PC-9 (cell line): ENCODE measurements at regions not wholly inside any gene's neighbourhood (a gene's known extent, or its start where the extent isn't known, plus 50 kb on each side); places are given as distances from the start of the nearest gene placed in this dataset.
A peak's percentile ranks its signal among the peaks of the same experiment; 100 is the strongest.

ENCODE experiments used
- BruUV-seq: library from RNA; stranded (reverse); fragments of 400-500 nt; replicated peaks from 2 replicates; lab custom pipeline; 2021; lab: Mats Ljungman, UMichigan
- CTCF ChIA-PET: fragments of 300-600 bp; sonication (Branson Sonifier 250); formaldehyde crosslinking; loops from one replicate; lab custom pipeline; 2022; ENCODE audit warnings: antibody characterized with exemption; lab: Charles Lee
- POLR2A ChIA-PET: fragments of 300-600 bp; sonication (Branson Sonifier 250); formaldehyde crosslinking; loops from one replicate; lab custom pipeline; 2022; ENCODE audit warnings: antibody characterized with exemption; ENCODE audit not compliant: unreplicated experiment; lab: Charles Lee
- DNase-seq, 2 experiments: peaks; one replicate each; pipeline versions ENCODE4 v3.0.0 to v3.0.0-alpha.2; 2015 to 2022; ENCODE audit warnings: mixed read lengths in 1 of 2
- H2AFZ ChIP-seq: fragments of 200-600 bp; sonication (generic); 2 replicates; pipeline ENCODE4 v1.8.1; 2017; ENCODE audit warnings: antibody characterized with exemption
- H3F3A ChIP-seq: fragments of 200-600 bp; sonication (generic); 2 replicates; pipeline ENCODE4 v1.8.1; 2017; ENCODE audit warnings: antibody characterized with exemption, mild to moderate bottlenecking, low read depth; ENCODE audit not compliant: insufficient read depth
- H3K27ac ChIP-seq: fragments of 200-600 bp; sonication (generic); 2 replicates; pipeline ENCODE4 v1.6.1; 2016; ENCODE audit warnings: mixed run types
- H3K27me3 ChIP-seq: fragments of 200-600 bp; sonication (generic); 2 replicates; pipeline ENCODE4 v1.6.1; 2016; ENCODE audit warnings: low read depth, mixed run types; ENCODE audit not compliant: insufficient read depth
- H3K36me3 ChIP-seq: fragments of 200-600 bp; sonication (generic); 2 replicates; pipeline ENCODE4 v1.6.1; 2016; ENCODE audit warnings: low read depth, mixed run types
- H3K4me1 ChIP-seq: fragments of 200-600 bp; sonication (generic); replicated peaks from 2 replicates; pipeline ENCODE4 v1.6.1; 2016; ENCODE audit warnings: mixed run types; ENCODE audit not compliant: insufficient read depth
- H3K4me2 ChIP-seq: fragments of 200-600 bp; sonication (generic); 2 replicates; pipeline ENCODE4 v1.6.1; 2017; ENCODE audit warnings: mixed run types
- H3K4me3 ChIP-seq: fragments of 200-600 bp; sonication (generic); 2 replicates; pipeline ENCODE4 v1.6.1; 2016; ENCODE audit warnings: mixed run types
- H3K79me2 ChIP-seq: fragments of 200-600 bp; sonication (generic); 2 replicates; pipeline ENCODE4 v1.6.1; 2017; ENCODE audit warnings: low read depth, mixed run types
- H3K9me2 ChIP-seq: fragments of 200-600 bp; sonication (generic); 2 replicates; pipeline ENCODE4 v1.8.1; 2017; ENCODE audit warnings: mild to moderate bottlenecking; ENCODE audit not compliant: insufficient read depth
- H3K9me3 ChIP-seq: fragments of 200-600 bp; sonication (generic); 2 replicates; pipeline ENCODE4 v1.8.1; 2016; ENCODE audit warnings: low read depth; ENCODE audit not compliant: insufficient read depth
- H4K20me1 ChIP-seq: fragments of 200-600 bp; sonication (generic); 2 replicates; pipeline ENCODE4 v1.8.1; 2017; ENCODE audit not compliant: insufficient read depth
- CTCF ChIP-seq: fragments of 200-600 bp; sonication (generic); conservative IDR thresholded peaks from 2 replicates; pipeline ENCODE4 v1.6.1; 2017; ENCODE audit warnings: mixed run types, antibody characterized with exemption, mild to moderate bottlenecking, moderate library complexity
- EZH2 ChIP-seq: fragments of 200-600 bp; sonication (generic); IDR thresholded peaks from 2 replicates; pipeline ENCODE4 v1.8.0; 2017; ENCODE audit warnings: antibody characterized with exemption, low read depth
- intact Hi-C: fragments of 100-400 bp; cut with micrococcal nuclease; formaldehyde crosslinking; loops from one replicate; pipeline ENCODE4 v1.10.0; 2022; ENCODE audit not compliant: unreplicated experiment

GRCh38 chr7:41793556-41793955 is 90.7 kb upstream of the INHBA start:
- Histone ChIP-seq H2AFZ (no peak overlapping the region), H3K9me3 (no peaks in the 10 kb centered on the region), H3K9me2 (0 out of 2 replicates have a peak, but pooled peaks cover 4% of the 10 kb centered on the region), H3K4me2 (no peak overlapping the region), H4K20me1 (no peaks in the 10 kb centered on the region), H3K79me2 (no peaks in the 10 kb centered on the region), H3K36me3 (no peaks in the 10 kb centered on the region), H3K4me1 (no peaks in the 10 kb centered on the region), H3K27me3 (no peaks in the 10 kb centered on the region), H3K27ac (no peak overlapping the region), H3K4me3 (no peak overlapping the region), H3F3A (no peaks in the 10 kb centered on the region)
- ChIA-PET POLR2A (no interaction called here), CTCF (interaction anchor here (0.6 kb wide), 1 partner anchor 329 kb away, joined by 3 read pairs; no protein-coding TSS in a partner anchor)
- DNase-seq, result peak in 1 of 2 experiments; percentile 29
- intact Hi-C loops, result no loop called here
- BruUV-seq, result no TSS peak
- TF ChIP-seq EZH2, result no peak
- TF ChIP-seq CTCF, result no peak

- Histone ChIP-seq H3K4me1 (no peaks in the 10 kb centered on the region), H3K27ac (no peak overlapping the region), H3K27me3 (no peaks in the 10 kb centered on the region), H3K9me2 (0 out of 2 replicates have a peak, but pooled peaks cover 5% of the 10 kb centered on the region), H3K36me3 (no peaks in the 10 kb centered on the region), H3K4me3 (no peak overlapping the region), H4K20me1 (no peaks in the 10 kb centered on the region), H3K9me3 (no peaks in the 10 kb centered on the region), H3F3A (no peaks in the 10 kb centered on the region), H2AFZ (no peak overlapping the region), H3K79me2 (no peaks in the 10 kb centered on the region), H3K4me2 (no peak overlapping the region)
- DNase-seq, result no peak
- intact Hi-C loops, result no loop called here
- ChIA-PET POLR2A (no interaction called here), CTCF (no interaction called here)
- no TSS peak for BruUV-seq
- TF ChIP-seq EZH2 (no peak), CTCF (no peak)
Measured at GRCh38 chr7:41792120-41792519, 89.2 kb upstream of the INHBA start.

- ChIA-PET CTCF (no interaction called here), POLR2A (no interaction called here)
- no peaks in the 10 kb centered on the region for H3K27me3 ChIP-seq
- H3F3A ChIP-seq, result no peaks in the 10 kb centered on the region
- no peak overlapping the region for H3K27ac ChIP-seq
- no peak for TF ChIP-seq EZH2
- TF ChIP-seq CTCF, result no peak
- no peaks in the 10 kb centered on the region; the same call in 1 of the 2 replicates for H3K9me3 ChIP-seq
- no peak overlapping the region for H3K4me2 ChIP-seq
- intact Hi-C loops, result no loop called here
- H3K79me2 ChIP-seq, result no peaks in the 10 kb centered on the region
- no peaks in the 10 kb centered on the region for H3K4me1 ChIP-seq
- no peak for DNase-seq
- no peak overlapping the region for H3K4me3 ChIP-seq
- no peaks in the 10 kb centered on the region for H4K20me1 ChIP-seq
- no peaks in the 10 kb centered on the region for H3K36me3 ChIP-seq
- peaks cover 5% of the 10 kb centered on the region; the same call in 1 of the 2 replicates for H3K9me2 ChIP-seq
- no TSS peak for BruUV-seq
- no peak overlapping the region for H2AFZ ChIP-seq
Measured at GRCh38 chr7:41788556-41788955, 85.7 kb upstream of the INHBA start.
